ENCODE measurements at regions not wholly inside any gene's neighbourhood (a gene's known extent, or its start where the extent isn't known, plus 50 kb on each side); places are given as distances from the start of the nearest gene placed in this dataset.

DNA sequence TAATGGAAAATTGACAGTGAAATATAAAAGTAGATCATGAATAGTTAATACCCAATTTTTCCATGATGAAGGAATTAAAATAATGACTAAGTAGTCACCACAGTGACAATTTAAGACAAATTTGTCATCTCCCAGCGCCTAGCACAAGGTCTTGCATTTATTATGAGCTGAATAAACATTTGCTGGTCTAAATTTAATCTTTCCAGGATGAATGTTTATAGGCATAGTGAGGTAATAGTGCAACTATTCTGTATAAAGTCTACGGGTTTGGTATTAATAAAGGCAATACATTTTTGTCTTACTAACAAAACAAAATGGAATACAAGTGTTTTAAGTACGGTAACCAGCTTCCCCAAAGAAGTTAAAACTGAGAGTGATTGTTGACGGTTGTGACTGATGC is 209.3 kb downstream of the CD47 start:
- no peaks in the 10 kb centered on the region; a peak in 1 of 7 replicates for H3K36me3 Mint-ChIP-seq (ENCODE audit: insufficient read depth in 1 of 3, low read depth in 3 of 3)
- Histone ChIP-seq H3K4ac (ENCODE audit: low read depth, low read length) (no peak overlapping the region), H3K27ac (ENCODE audit: insufficient read length, low read depth, low read length) (no peak overlapping the region), H2BK120ac (ENCODE audit: low read depth, low read length, poor library complexity, severe bottlenecking) (no peak overlapping the region), H3K23ac (ENCODE audit: insufficient read length, low read depth, low read length) (no peak overlapping the region), H3K18ac (ENCODE audit: insufficient read length, low read depth, low read length) (no peak overlapping the region), H4K5ac (ENCODE audit: insufficient read length, low read depth, low read length) (no peak overlapping the region), H2BK15ac (ENCODE audit: low read depth, low read length) (no peak overlapping the region), H3K27me3 (ENCODE audit: insufficient read depth, low read length) (no peaks in the 10 kb centered on the region), H2BK12ac (ENCODE audit: insufficient read length, low read depth, low read length) (no peak overlapping the region), H2AK5ac (ENCODE audit: insufficient read length, low read length) (no peak overlapping the region), H3K56ac (ENCODE audit: insufficient read length, low read depth, low read length) (no peak overlapping the region), H3K9me3 (ENCODE audit: control insufficient read depth, low read depth, low read length) (no peaks in the 10 kb centered on the region), H3K4me2 (ENCODE audit: insufficient read depth, insufficient read length, low read length) (no peak overlapping the region), H3K79me2 (ENCODE audit: insufficient read depth, low read length) (no peaks in the 10 kb centered on the region), H4K20me1 (ENCODE audit: control insufficient read depth, insufficient read depth, insufficient read length) (no peaks in the 10 kb centered on the region), H3K4me1 (ENCODE audit: insufficient read depth, low read length) (peaks cover 5% of the 10 kb centered on the region; the same call in 1 of the 2 replicates), H3K9ac (ENCODE audit: extremely low read depth, insufficient read length, low read length) (no peak overlapping the region), H2BK5ac (ENCODE audit: insufficient read length, low read length) (no peak overlapping the region), H3K23me2 (ENCODE audit: insufficient read length, low read depth, low read length, poor library complexity, severe bottlenecking) (no peaks in the 10 kb centered on the region), H3K79me1 (ENCODE audit: insufficient read depth, low read depth, low read length, poor library complexity, severe bottlenecking) (no peaks in the 10 kb centered on the region), H4K91ac (ENCODE audit: insufficient read length, low read depth, low read length) (no peak overlapping the region), H2BK20ac (ENCODE audit: low read depth, low read length, poor library complexity, severe bottlenecking) (no peak overlapping the region), H3K14ac (ENCODE audit: insufficient read depth, low read length) (no peak overlapping the region), H4K8ac (replicated peaks; ENCODE audit: insufficient read length, low read depth, low read length) (no peak overlapping the region), H3T11ph (ENCODE audit: low read length) (no peak overlapping the region), H2AFZ (ENCODE audit: low read length) (no peak overlapping the region)
- no peaks in the 10 kb centered on the region for H3K9me3 Mint-ChIP-seq
- peaks cover 9 to 10% of the 10 kb centered on the region in 2 experiments for H3K4me1 Mint-ChIP-seq
- no peak overlapping the region for H3K4me3 Mint-ChIP-seq
- no peaks in the 10 kb centered on the region; the same call in 1 of the 2 replicates for H3K27me3 Mint-ChIP-seq (ENCODE audit: low read depth)
- DNase-seq = no peak
- TF ChIP-seq, protein P1, sequence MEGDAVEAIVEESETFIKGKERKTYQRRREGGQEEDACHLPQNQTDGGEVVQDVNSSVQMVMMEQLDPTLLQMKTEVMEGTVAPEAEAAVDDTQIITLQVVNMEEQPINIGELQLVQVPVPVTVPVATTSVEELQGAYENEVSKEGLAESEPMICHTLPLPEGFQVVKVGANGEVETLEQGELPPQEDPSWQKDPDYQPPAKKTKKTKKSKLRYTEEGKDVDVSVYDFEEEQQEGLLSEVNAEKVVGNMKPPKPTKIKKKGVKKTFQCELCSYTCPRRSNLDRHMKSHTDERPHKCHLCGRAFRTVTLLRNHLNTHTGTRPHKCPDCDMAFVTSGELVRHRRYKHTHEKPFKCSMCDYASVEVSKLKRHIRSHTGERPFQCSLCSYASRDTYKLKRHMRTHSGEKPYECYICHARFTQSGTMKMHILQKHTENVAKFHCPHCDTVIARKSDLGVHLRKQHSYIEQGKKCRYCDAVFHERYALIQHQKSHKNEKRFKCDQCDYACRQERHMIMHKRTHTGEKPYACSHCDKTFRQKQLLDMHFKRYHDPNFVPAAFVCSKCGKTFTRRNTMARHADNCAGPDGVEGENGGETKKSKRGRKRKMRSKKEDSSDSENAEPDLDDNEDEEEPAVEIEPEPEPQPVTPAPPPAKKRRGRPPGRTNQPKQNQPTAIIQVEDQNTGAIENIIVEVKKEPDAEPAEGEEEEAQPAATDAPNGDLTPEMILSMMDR (conservative IDR thresholded peaks at IDR 0.05) = no peak
- WGBS (ENCODE audit: extremely low coverage, insufficient read length, low lambda C conversion rate) = no CpG with 5 or more reads among the region's 4 CpGs
- H3K27ac Mint-ChIP-seq = no peak overlapping the region

All from H9 (cell line).